ENCODE measurements at regions not wholly inside any gene's neighbourhood (a gene's known extent, or its start where the extent isn't known, plus 50 kb on each side); places are given as distances from the start of the nearest gene placed in this dataset.

DNA sequence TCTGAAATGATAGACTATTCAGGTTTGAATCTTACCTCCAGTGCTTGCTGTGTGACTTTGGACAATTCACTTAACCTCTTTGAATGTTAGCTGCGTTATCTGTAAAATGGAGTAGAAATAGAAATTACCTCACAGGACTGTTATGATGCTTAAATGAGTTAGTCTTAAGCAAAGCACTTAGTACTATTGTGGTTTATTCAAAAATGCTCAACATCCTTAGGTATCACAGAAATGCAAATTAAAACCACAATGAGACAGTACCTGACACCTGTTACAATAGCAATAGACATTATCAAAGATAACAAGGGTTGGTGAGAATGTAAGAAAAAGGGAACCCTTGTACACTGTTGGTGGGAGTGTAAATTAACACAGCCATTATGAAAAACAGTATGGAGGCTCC, 77.6 kb upstream of the FREM1 start:
- H3K27me3 ChIP-seq (ENCODE audit: control insufficient read depth, insufficient read depth, low read length): no peaks in the 10 kb centered on the region
- no peaks in the 10 kb centered on the region for H3K9me3 ChIP-seq (ENCODE audit: control insufficient read depth, low read length)
- H3K9ac ChIP-seq (ENCODE audit: low read length): no peak overlapping the region
- no peaks in the 10 kb centered on the region for H3K36me3 ChIP-seq (ENCODE audit: control insufficient read depth, insufficient read depth, low read length)
- no peaks in the 10 kb centered on the region for H3K4me1 ChIP-seq (ENCODE audit: control insufficient read depth, insufficient read depth, low read length)
- H3K4me3 ChIP-seq (ENCODE audit: low read length): no peak overlapping the region

GRCh38 chr9:14985419-14985818, 75.2 kb upstream of the FREM1 start:
- no peak overlapping the region for H3K4me3 ChIP-seq (ENCODE audit: low read length)
- H3K36me3 ChIP-seq (ENCODE audit: control insufficient read depth, insufficient read depth, low read length): no peaks in the 10 kb centered on the region
- no peaks in the 10 kb centered on the region for H3K4me1 ChIP-seq (ENCODE audit: control insufficient read depth, insufficient read depth, low read length)
- no peaks in the 10 kb centered on the region for H3K27me3 ChIP-seq (ENCODE audit: control insufficient read depth, insufficient read depth, low read length)
- H3K9ac ChIP-seq (ENCODE audit: low read length): no peak overlapping the region
- no peaks in the 10 kb centered on the region for H3K9me3 ChIP-seq (ENCODE audit: control insufficient read depth, low read length)

DNA sequence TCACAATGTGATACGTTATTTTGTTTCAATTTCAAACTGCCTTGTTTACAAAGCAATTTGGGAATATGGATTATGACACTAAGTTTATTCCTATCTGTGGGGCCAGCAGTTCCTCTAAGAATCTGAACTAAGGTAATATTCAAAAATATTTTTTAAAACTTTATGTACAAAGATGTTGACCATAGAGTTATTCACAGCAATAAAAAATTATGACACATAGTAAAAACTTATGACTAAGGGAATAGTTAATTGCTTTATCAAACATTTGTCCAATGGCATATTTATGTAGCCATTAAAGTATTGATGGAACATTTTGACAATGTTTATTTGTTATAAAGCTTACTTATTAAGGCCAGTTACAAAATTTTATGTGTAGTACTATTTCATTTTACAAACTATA, 73.4 kb upstream of the FREM1 start:
- Histone ChIP-seq H3K4me3 (ENCODE audit: low read length) (no peak overlapping the region), H3K4me1 (ENCODE audit: control insufficient read depth, insufficient read depth, low read length) (no peaks in the 10 kb centered on the region), H3K9me3 (ENCODE audit: control insufficient read depth, low read length) (no peaks in the 10 kb centered on the region), H3K9ac (ENCODE audit: low read length) (no peak overlapping the region), H3K36me3 (ENCODE audit: control insufficient read depth, insufficient read depth, low read length) (no peaks in the 10 kb centered on the region), H3K27me3 (ENCODE audit: control insufficient read depth, insufficient read depth, low read length) (no peaks in the 10 kb centered on the region)

GRCh38 chr9:14981291-14981950, 71.2 kb upstream of the FREM1 start:
- Histone ChIP-seq H3K27me3 (ENCODE audit: control insufficient read depth, insufficient read depth, low read length) (peaks cover 3% of the 10 kb centered on the region), H3K9ac (ENCODE audit: low read length) (no peak overlapping the region), H3K9me3 (ENCODE audit: control insufficient read depth, low read length) (no peaks in the 10 kb centered on the region), H3K4me1 (ENCODE audit: control insufficient read depth, insufficient read depth, low read length) (no peaks in the 10 kb centered on the region), H3K36me3 (ENCODE audit: control insufficient read depth, insufficient read depth, low read length) (no peaks in the 10 kb centered on the region), H3K4me3 (ENCODE audit: low read length) (no peak overlapping the region)

GRCh38 chr9:14978022-14979000, 68.1 kb upstream of the FREM1 start:
- Histone ChIP-seq H3K36me3 (ENCODE audit: control insufficient read depth, insufficient read depth, low read length) (no peaks in the 10 kb centered on the region), H3K4me3 (ENCODE audit: low read length) (no peak overlapping the region), H3K9me3 (ENCODE audit: control insufficient read depth, low read length) (no peaks in the 10 kb centered on the region), H3K4me1 (ENCODE audit: control insufficient read depth, insufficient read depth, low read length) (no peaks in the 10 kb centered on the region), H3K9ac (ENCODE audit: low read length) (no peak overlapping the region), H3K27me3 (ENCODE audit: control insufficient read depth, insufficient read depth, low read length) (peaks cover 3% of the 10 kb centered on the region)

GRCh38 chr9:14967450-14968321, 57.5 kb upstream of the FREM1 start:
- Histone ChIP-seq H3K36me3 (ENCODE audit: control insufficient read depth, insufficient read depth, low read length) (no peaks in the 10 kb centered on the region), H3K4me3 (ENCODE audit: low read length) (no peak overlapping the region), H3K4me1 (ENCODE audit: control insufficient read depth, insufficient read depth, low read length) (no peaks in the 10 kb centered on the region), H3K9me3 (ENCODE audit: control insufficient read depth, low read length) (no peaks in the 10 kb centered on the region), H3K27me3 (ENCODE audit: control insufficient read depth, insufficient read depth, low read length) (no peaks in the 10 kb centered on the region), H3K9ac (ENCODE audit: low read length) (no peak overlapping the region)

DNA sequence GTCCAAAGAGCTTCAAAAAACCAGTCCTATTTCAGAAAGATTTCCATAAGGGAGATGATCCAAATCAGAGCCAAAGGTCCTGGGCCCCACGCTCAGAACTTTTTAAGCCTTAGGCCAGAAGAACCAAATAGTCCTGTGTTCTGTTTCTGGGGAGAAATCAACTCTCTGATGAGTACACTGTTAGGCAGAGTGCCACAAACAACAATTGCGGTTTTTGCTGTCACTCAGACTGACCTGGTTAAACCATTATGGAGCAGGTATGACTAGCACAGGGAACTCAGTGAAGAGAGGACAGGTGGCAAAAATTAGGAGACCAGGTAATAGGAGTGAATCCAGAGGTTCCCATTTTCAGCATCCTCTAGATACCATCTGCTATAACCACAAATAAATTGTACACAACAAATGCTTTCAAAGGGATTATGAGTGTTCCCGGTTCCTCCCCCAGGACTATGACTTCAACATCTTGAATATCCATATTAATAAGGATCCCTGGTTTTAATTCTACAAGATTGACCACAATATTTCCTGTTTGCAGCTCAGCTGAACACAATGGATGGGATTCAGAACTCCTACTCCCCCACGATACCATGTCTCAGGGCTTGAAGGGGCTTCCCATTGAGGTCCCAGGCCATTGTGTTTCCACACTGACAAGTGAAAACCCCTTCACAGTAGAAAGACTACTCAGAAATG, 52.1 kb upstream of the FREM1 start:
- Histone ChIP-seq H3K9me3 (ENCODE audit: control insufficient read depth, low read length) (no peaks in the 10 kb centered on the region), H3K4me3 (ENCODE audit: low read length) (no peak overlapping the region), H3K27me3 (ENCODE audit: control insufficient read depth, insufficient read depth, low read length) (no peaks in the 10 kb centered on the region), H3K4me1 (ENCODE audit: control insufficient read depth, insufficient read depth, low read length) (no peaks in the 10 kb centered on the region), H3K36me3 (ENCODE audit: control insufficient read depth, insufficient read depth, low read length) (no peaks in the 10 kb centered on the region), H3K9ac (ENCODE audit: low read length) (no peak overlapping the region)

- H3K4me3 ChIP-seq (ENCODE audit: low read length): no peak overlapping the region
- no peaks in the 10 kb centered on the region for H3K27me3 ChIP-seq (ENCODE audit: control insufficient read depth, insufficient read depth, low read length)
- no peaks in the 10 kb centered on the region for H3K36me3 ChIP-seq (ENCODE audit: control insufficient read depth, insufficient read depth, low read length)
- H3K9me3 ChIP-seq (ENCODE audit: control insufficient read depth, low read length): no peaks in the 10 kb centered on the region
- H3K9ac ChIP-seq (ENCODE audit: low read length): no peak overlapping the region
- no peaks in the 10 kb centered on the region for H3K4me1 ChIP-seq (ENCODE audit: control insufficient read depth, insufficient read depth, low read length)
Measured at GRCh38 chr9:14961372-14962068, 51.3 kb upstream of the FREM1 start.

- H3K9me3 ChIP-seq (ENCODE audit: control insufficient read depth, low read length): no peaks in the 10 kb centered on the region
- H3K27me3 ChIP-seq (ENCODE audit: control insufficient read depth, insufficient read depth, low read length): no peaks in the 10 kb centered on the region
- H3K36me3 ChIP-seq (ENCODE audit: control insufficient read depth, insufficient read depth, low read length): no peaks in the 10 kb centered on the region
- H3K4me1 ChIP-seq (ENCODE audit: control insufficient read depth, insufficient read depth, low read length): no peaks in the 10 kb centered on the region
- no peak overlapping the region for H3K9ac ChIP-seq (ENCODE audit: low read length)
- H3K4me3 ChIP-seq (ENCODE audit: low read length): no peak overlapping the region
Measured at GRCh38 chr9:14960881-14961280, 50.7 kb upstream of the FREM1 start.

Measured in mucosa of stomach (tissue), 1 donor.